OCI-LY3 (cell line): ENCODE measurements at regions not wholly inside any gene's neighbourhood (a gene's known extent, or its start where the extent isn't known, plus 50 kb on each side); places are given as distances from the start of the nearest gene placed in this dataset.

Experiments used
- EZH2phosphoT487 ChIP-seq: fragments of 200-600 bp; shearing (Covaris generic); IDR thresholded peaks from 2 replicates; pipeline ENCODE4 v1.6.1; 2018; ENCODE audit warnings: antibody characterized with exemption, mixed run types, low read depth
- TF ChIP-seq, protein P1 (sequence below): fragments of 200-600, 300-600 bp; sonication (generic); IDR thresholded peaks from 2 replicates; pipeline ENCODE4 v1.5.1; 2014; ENCODE audit warnings: antibody characterized with exemption, low read length, low read depth

DNA sequence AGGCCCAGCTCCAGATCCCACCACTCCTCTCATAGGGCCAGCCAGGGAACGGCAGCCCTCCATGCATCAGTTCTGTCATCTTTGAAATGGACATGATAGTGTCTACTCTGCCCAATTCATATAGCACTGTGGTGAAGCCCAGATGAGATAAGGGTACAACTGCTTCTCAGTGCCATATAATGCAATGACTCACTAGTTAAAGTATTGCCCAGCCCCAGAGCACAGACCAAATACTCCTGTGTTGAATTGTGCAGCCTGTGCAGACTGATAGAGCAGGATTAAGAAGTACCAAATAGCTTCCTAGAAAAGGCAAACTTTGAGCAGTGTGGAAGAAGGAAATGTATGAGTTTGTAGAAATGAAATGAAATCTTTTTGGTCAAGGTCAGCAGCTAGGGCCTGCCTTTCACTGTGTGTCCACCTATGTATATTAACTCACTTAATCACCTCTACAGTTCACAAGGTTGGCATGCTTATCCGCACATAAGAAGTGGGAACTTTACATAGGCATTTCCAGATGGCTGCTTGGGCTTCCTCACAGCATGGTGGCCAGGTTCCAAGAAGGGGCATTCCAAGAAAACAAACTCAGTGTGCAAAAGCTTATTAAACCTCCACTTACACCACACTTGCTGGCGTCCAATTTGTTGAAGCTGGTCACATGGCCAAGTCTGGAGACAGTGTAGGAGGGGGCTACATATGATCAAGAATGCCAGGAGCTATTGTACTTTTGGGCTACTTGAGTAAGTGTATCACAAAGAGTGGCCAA, 102.8 kb upstream of the COPS8 start:
- TF ChIP-seq, protein P1, sequence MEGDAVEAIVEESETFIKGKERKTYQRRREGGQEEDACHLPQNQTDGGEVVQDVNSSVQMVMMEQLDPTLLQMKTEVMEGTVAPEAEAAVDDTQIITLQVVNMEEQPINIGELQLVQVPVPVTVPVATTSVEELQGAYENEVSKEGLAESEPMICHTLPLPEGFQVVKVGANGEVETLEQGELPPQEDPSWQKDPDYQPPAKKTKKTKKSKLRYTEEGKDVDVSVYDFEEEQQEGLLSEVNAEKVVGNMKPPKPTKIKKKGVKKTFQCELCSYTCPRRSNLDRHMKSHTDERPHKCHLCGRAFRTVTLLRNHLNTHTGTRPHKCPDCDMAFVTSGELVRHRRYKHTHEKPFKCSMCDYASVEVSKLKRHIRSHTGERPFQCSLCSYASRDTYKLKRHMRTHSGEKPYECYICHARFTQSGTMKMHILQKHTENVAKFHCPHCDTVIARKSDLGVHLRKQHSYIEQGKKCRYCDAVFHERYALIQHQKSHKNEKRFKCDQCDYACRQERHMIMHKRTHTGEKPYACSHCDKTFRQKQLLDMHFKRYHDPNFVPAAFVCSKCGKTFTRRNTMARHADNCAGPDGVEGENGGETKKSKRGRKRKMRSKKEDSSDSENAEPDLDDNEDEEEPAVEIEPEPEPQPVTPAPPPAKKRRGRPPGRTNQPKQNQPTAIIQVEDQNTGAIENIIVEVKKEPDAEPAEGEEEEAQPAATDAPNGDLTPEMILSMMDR, result no peak
- no peak for TF ChIP-seq EZH2phosphoT487
